MM.1S (cell line): ENCODE measurements at regions not wholly inside any gene's neighbourhood (a gene's known extent, or its start where the extent isn't known, plus 50 kb on each side); places are given as distances from the start of the nearest gene placed in this dataset.

Experiments
- EZH2 ChIP-seq: fragments of 300-600 bp; sonication (generic); optimal IDR thresholded peaks from 2 replicates; pipeline ENCODE3; 2017; ENCODE audit warnings: low read depth, mild to moderate bottlenecking, antibody characterized with exemption, low read length, mixed read lengths
- EZH2phosphoT487 ChIP-seq: fragments of 300-600 bp; sonication (generic); IDR thresholded peaks from 2 replicates; pipeline ENCODE4 v1.6.1; 2018; ENCODE audit warnings: antibody characterized with exemption, low read length
- TF ChIP-seq, protein P1 (sequence below): fragments of 300-600 bp; sonication (generic); IDR thresholded peaks from 2 replicates; pipeline ENCODE4 v1.5.1; 2016; ENCODE audit warnings: antibody characterized with exemption, low read length, mixed read lengths

DNA sequence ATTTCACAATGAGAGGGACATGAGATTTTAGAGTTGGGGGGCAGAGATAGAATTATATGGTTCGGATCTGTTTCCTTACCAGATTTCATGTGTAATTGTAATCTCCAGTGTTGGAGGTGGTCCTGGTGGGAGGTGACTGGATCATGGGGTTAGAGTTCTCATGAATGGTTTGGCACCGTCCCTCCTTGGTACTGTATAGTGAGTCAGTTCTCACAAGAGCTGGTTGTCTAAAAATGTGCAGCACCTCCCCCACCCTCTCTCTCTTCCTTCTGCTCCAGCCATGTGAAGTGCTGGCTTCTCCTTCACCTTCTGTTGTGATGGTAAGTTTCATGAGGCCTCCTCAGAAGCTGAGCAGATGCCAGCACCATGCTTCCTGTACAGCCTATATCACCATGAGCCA, 138.1 kb downstream of the SCG2 start:
- TF ChIP-seq, protein P1, sequence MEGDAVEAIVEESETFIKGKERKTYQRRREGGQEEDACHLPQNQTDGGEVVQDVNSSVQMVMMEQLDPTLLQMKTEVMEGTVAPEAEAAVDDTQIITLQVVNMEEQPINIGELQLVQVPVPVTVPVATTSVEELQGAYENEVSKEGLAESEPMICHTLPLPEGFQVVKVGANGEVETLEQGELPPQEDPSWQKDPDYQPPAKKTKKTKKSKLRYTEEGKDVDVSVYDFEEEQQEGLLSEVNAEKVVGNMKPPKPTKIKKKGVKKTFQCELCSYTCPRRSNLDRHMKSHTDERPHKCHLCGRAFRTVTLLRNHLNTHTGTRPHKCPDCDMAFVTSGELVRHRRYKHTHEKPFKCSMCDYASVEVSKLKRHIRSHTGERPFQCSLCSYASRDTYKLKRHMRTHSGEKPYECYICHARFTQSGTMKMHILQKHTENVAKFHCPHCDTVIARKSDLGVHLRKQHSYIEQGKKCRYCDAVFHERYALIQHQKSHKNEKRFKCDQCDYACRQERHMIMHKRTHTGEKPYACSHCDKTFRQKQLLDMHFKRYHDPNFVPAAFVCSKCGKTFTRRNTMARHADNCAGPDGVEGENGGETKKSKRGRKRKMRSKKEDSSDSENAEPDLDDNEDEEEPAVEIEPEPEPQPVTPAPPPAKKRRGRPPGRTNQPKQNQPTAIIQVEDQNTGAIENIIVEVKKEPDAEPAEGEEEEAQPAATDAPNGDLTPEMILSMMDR = no peak
- no peak for TF ChIP-seq EZH2
- no peak for TF ChIP-seq EZH2phosphoT487
